GM13977 (cell line): ENCODE measurements at regions not wholly inside any gene's neighbourhood (a gene's known extent, or its start where the extent isn't known, plus 50 kb on each side); places are given as distances from the start of the nearest gene placed in this dataset.
"Not testable (repeated sequence)": the region's sequence is repeated elsewhere in the genome, so short reads cannot be mapped to it uniquely, and the experiment has no call there.

Experiments
- DNase-seq: peaks from one replicate; pipeline ENCODE4 v3.0.0; 2012; ENCODE audit warnings: low spot score
- CTCF ChIP-seq: IDR thresholded peaks from 2 replicates; pipeline ENCODE4 v1.5.1; 2012; ENCODE audit warnings: mild to moderate bottlenecking, control low read depth; ENCODE audit not compliant: insufficient read depth; ENCODE audit errors: extremely low read depth, missing control alignments
- in situ Hi-C: fragments of 300-500 bp; cut with MboI; formaldehyde crosslinking; loops from one replicate; pipeline ENCODE4 v1.12.0; 2022; ENCODE audit warnings: low sequenced_read_pairs, low pct_unique_long_range_greater_than_20kb, mixed read lengths, inconsistent platforms; ENCODE audit not compliant: unreplicated experiment

- in situ Hi-C loops: not testable (repeated sequence)
These were observed 1510.5 kb downstream of the FOXD4L5 start for GRCh38 chr9:63774369-63775091.

GRCh38 chr9:63762230-63762629, 1522.8 kb downstream of the FOXD4L5 start:
- DNase-seq, in situ Hi-C loops: not testable (repeated sequence)

More at GRCh38 chr9:63774369-63775091, 1510.5 kb downstream of the FOXD4L5 start:
- DNase-seq: not testable (repeated sequence)

- in situ Hi-C loops, DNase-seq: not testable (repeated sequence)
These were observed 1556.0 kb downstream of the FOXD4L5 start for GRCh38 chr9:63729021-63729420.

GRCh38 chr9:63728287-63728686, 1556.7 kb downstream of the FOXD4L5 start:
- in situ Hi-C loops: no loop called here
- no peak for DNase-seq
- no peak for TF ChIP-seq CTCF

GRCh38 chr9:63708285-63708684, 1576.7 kb downstream of the FOXD4L5 start:
- in situ Hi-C loops, DNase-seq: not testable (repeated sequence)

- in situ Hi-C loops: not testable (repeated sequence)
- DNase-seq: peak; percentile 1
These were observed 1580.6 kb downstream of the FOXD4L5 start for GRCh38 chr9:63704456-63704855.

GRCh38 chr9:63703670-63704069, 1581.3 kb downstream of the FOXD4L5 start:
- in situ Hi-C loops, DNase-seq: not testable (repeated sequence)

- in situ Hi-C loops: not testable (repeated sequence)
These were observed 1581.8 kb downstream of the FOXD4L5 start for GRCh38 chr9:63703138-63703665.

More at GRCh38 chr9:63703138-63703665, 1581.8 kb downstream of the FOXD4L5 start:
- not testable (repeated sequence) for DNase-seq
